ENCODE measurements at regions not wholly inside any gene's neighbourhood (a gene's known extent, or its start where the extent isn't known, plus 50 kb on each side); places are given as distances from the start of the nearest gene placed in this dataset.

DNA sequence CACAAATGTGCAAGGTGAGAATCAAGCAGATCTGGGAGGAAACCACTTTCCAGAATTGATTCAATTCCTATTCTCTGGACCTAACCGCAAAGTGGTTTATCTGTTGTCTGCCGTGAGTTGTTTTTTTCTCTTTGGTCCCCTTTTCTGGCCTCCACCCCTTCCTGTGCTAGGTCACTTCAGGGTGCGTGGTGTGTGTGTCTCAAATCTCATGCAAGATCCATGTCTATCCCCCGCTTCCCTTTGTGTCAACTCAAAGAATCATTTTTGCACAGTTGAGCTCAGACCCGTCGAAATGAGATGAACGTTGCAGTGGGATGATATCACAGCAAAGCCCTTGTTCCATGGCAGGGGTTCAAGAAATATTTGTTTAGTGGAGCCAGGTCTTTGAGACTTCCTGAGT, 184.5 kb downstream of the GATA3 start:
- Histone ChIP-seq H3K9me3 (no peaks in the 10 kb centered on the region), H3K4me3 (no peak overlapping the region), H3K27me3 (replicated peaks; ENCODE audit: insufficient read depth) (no peaks in the 10 kb centered on the region), H3K4me1 (replicated peaks) (no peaks in the 10 kb centered on the region), H3K36me3 (no peaks in the 10 kb centered on the region), H3K27ac (no peak overlapping the region)
- TF ChIP-seq POLR2A (IDR thresholded peaks at IDR 0.05): no peak
- TF ChIP-seq POLR2AphosphoS5 (IDR thresholded peaks at IDR 0.05): no peak
- TF ChIP-seq, protein P1, sequence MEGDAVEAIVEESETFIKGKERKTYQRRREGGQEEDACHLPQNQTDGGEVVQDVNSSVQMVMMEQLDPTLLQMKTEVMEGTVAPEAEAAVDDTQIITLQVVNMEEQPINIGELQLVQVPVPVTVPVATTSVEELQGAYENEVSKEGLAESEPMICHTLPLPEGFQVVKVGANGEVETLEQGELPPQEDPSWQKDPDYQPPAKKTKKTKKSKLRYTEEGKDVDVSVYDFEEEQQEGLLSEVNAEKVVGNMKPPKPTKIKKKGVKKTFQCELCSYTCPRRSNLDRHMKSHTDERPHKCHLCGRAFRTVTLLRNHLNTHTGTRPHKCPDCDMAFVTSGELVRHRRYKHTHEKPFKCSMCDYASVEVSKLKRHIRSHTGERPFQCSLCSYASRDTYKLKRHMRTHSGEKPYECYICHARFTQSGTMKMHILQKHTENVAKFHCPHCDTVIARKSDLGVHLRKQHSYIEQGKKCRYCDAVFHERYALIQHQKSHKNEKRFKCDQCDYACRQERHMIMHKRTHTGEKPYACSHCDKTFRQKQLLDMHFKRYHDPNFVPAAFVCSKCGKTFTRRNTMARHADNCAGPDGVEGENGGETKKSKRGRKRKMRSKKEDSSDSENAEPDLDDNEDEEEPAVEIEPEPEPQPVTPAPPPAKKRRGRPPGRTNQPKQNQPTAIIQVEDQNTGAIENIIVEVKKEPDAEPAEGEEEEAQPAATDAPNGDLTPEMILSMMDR (IDR thresholded peaks at IDR 0.05): no peak
- DNase-seq (ENCODE audit: low spot score): no peak
- 62% methylated on average over 7 of the region's 7 CpGs for WGBS
- intact Hi-C loops (cut with DNase I): no loop called here

DNA sequence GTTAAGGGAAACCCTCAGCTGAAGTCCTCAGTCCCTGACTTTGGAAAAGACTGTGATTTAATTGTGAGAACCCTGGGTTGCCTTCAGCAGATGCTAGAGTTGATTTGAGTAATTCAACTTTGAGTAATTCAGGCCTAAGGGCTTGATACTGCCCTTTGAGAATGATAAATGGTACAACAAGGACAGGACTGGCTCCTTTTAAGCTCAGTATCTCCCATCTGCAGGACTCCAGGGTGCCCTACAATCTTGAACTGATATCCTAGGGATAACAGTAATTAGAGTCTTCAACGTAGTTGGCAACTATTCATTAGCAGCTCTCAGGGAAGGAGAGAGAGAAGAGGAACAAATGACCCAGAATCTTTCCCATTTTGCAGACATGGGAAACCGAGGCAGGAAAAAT, 186.4 kb downstream of the GATA3 start:
- Histone ChIP-seq H3K9me3 (no peaks in the 10 kb centered on the region), H3K27ac (no peak overlapping the region), H3K27me3 (replicated peaks; ENCODE audit: insufficient read depth) (no peaks in the 10 kb centered on the region), H3K4me3 (no peak overlapping the region), H3K36me3 (no peaks in the 10 kb centered on the region), H3K4me1 (replicated peaks) (no peaks in the 10 kb centered on the region)
- TF ChIP-seq POLR2A (IDR thresholded peaks at IDR 0.05): no peak
- TF ChIP-seq POLR2AphosphoS5 (IDR thresholded peaks at IDR 0.05): no peak
- TF ChIP-seq, protein P1 (IDR thresholded peaks at IDR 0.05): no peak
- intact Hi-C loops (cut with DNase I): no loop called here
- WGBS: 83% methylated on average over 2 of the region's 2 CpGs
- no peak for DNase-seq (ENCODE audit: low spot score)

DNA sequence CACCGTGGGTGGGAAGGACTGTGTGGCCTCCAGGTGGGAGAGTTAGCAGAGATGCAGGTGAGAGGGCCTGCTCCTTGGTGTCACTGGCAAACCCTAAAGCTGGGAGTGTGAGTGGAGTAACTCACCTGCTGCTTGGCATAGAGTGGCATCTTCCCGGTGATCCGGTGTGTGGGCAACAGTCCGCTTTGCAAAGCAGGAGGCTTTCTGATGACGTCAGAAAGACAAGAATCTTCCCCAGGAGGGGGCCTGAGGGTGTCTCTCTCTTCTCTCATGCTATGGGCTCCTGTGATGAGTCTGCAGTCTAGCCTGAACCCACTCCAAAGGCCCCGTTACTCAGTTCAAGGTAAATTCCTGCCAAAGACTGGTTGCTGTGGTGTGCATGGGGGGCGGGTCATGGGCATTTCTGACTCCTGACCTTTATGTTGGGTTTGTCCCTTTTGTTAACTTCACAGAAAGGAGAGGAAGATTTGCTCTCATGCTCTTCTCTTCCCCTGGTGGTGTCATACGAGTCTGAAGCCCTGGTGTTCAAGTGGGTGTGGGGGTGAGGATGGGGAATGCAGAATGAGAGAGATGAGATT, 187.9 kb downstream of the GATA3 start:
- no peak for DNase-seq (ENCODE audit: low spot score)
- TF ChIP-seq, protein P1 (IDR thresholded peaks at IDR 0.05): no peak
- TF ChIP-seq POLR2A (IDR thresholded peaks at IDR 0.05) (no peak), POLR2AphosphoS5 (IDR thresholded peaks at IDR 0.05) (no peak)
- no peaks in the 10 kb centered on the region for H3K4me1 ChIP-seq (replicated peaks)
- 91% methylated on average over 8 of the region's 8 CpGs for WGBS
- H3K27me3 ChIP-seq (replicated peaks; ENCODE audit: insufficient read depth): no peaks in the 10 kb centered on the region
- H3K9me3 ChIP-seq: no peaks in the 10 kb centered on the region
- no peak overlapping the region for H3K4me3 ChIP-seq
- no peaks in the 10 kb centered on the region for H3K36me3 ChIP-seq
- intact Hi-C loops (cut with DNase I): no loop called here
- H3K27ac ChIP-seq: no peak overlapping the region

DNA sequence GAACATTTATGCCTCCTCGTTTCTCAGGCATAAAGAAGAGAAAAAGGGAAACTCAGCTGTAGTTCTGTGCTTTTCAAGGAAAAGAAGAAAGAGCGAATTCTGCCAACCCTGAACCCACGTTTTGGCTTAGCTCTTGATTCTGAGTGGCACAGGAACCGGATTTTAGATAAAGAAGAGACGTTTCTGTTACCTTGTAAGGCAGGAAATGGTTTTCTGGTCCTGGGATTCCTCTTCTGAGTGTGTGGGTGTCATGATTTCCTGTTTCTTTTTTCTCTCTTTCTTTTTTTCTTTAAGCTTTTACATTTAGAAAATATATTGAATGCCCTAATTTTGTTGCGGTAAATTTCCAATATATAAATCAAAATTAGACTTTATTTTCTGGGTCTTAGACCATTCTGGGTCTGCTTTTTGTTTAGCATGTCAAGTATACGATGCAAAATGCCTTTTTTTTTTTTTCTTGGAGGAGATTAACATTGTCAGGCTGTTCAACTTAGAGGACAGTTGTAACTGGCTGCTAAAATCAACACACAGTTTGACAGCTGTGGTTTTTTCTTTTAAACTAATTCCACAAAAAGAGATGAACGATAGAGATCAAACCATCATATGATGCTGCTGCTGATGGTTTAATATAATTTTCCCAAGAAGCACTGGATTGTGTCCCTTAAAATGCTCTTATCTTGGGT, 190.8 kb downstream of the GATA3 start:
- Histone ChIP-seq H3K36me3 (no peaks in the 10 kb centered on the region), H3K4me3 (no peak overlapping the region), H3K4me1 (replicated peaks) (no peaks in the 10 kb centered on the region), H3K9me3 (no peaks in the 10 kb centered on the region), H3K27ac (no peak overlapping the region), H3K27me3 (replicated peaks; ENCODE audit: insufficient read depth) (no peaks in the 10 kb centered on the region)
- intact Hi-C loops (cut with DNase I): no loop called here
- 51% methylated on average over 8 of the region's 8 CpGs for WGBS
- TF ChIP-seq, protein P1 (IDR thresholded peaks at IDR 0.05): no peak
- TF ChIP-seq POLR2A (IDR thresholded peaks at IDR 0.05) (no peak), POLR2AphosphoS5 (IDR thresholded peaks at IDR 0.05) (no peak)
- no peak for DNase-seq (ENCODE audit: low spot score)

DNA sequence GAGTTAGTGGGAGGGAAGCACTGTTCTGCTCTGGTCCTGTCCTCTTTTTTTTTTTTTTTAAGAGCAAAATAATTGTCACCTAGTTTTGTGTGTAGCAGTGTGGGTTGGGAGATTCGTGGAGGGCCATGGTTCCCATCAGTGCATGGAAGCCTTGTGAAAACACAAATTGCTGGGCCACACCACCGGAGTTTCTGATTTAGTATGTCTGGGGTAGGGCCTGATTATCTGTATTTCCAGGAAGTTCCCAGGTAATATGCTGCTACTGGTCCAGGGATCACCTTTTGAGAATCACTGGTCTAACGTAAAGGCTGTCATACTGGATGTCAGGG, 191.3 kb downstream of the GATA3 start:
- Histone ChIP-seq H3K27me3 (replicated peaks; ENCODE audit: insufficient read depth) (no peaks in the 10 kb centered on the region), H3K36me3 (no peaks in the 10 kb centered on the region), H3K4me1 (replicated peaks) (no peaks in the 10 kb centered on the region), H3K27ac (no peak overlapping the region), H3K9me3 (no peaks in the 10 kb centered on the region), H3K4me3 (no peak overlapping the region)
- intact Hi-C loops (cut with DNase I): no loop called here
- no peak for DNase-seq (ENCODE audit: low spot score)
- TF ChIP-seq POLR2A (IDR thresholded peaks at IDR 0.05) (no peak), POLR2AphosphoS5 (IDR thresholded peaks at IDR 0.05) (no peak)
- TF ChIP-seq, protein P1 (IDR thresholded peaks at IDR 0.05): no peak
- 91% methylated on average over 3 of the region's 3 CpGs for WGBS
